PC-9 (cell line): ENCODE measurements at regions not wholly inside any gene's neighbourhood (a gene's known extent, or its start where the extent isn't known, plus 50 kb on each side); places are given as distances from the start of the nearest gene placed in this dataset.

Experiments
- EZH2 ChIP-seq: fragments of 200-600 bp; sonication (generic); IDR thresholded peaks from 2 replicates; pipeline ENCODE4 v1.8.0; 2017; ENCODE audit warnings: antibody characterized with exemption, low read depth
- TF ChIP-seq, protein P1 (sequence below): fragments of 200-600 bp; sonication (generic); conservative IDR thresholded peaks from 2 replicates; pipeline ENCODE4 v1.6.1; 2017; ENCODE audit warnings: mixed run types, antibody characterized with exemption, mild to moderate bottlenecking, moderate library complexity

GRCh38 chr18:37902344-37902743 is 336.7 kb upstream of the CELF4 start:
- TF ChIP-seq, protein P1, sequence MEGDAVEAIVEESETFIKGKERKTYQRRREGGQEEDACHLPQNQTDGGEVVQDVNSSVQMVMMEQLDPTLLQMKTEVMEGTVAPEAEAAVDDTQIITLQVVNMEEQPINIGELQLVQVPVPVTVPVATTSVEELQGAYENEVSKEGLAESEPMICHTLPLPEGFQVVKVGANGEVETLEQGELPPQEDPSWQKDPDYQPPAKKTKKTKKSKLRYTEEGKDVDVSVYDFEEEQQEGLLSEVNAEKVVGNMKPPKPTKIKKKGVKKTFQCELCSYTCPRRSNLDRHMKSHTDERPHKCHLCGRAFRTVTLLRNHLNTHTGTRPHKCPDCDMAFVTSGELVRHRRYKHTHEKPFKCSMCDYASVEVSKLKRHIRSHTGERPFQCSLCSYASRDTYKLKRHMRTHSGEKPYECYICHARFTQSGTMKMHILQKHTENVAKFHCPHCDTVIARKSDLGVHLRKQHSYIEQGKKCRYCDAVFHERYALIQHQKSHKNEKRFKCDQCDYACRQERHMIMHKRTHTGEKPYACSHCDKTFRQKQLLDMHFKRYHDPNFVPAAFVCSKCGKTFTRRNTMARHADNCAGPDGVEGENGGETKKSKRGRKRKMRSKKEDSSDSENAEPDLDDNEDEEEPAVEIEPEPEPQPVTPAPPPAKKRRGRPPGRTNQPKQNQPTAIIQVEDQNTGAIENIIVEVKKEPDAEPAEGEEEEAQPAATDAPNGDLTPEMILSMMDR: no peak
- TF ChIP-seq EZH2: no peak
